ENCODE measurements at regions not wholly inside any gene's neighbourhood (a gene's known extent, or its start where the extent isn't known, plus 50 kb on each side); places are given as distances from the start of the nearest gene placed in this dataset.
A peak's percentile ranks its signal among the peaks of the same experiment; 100 is the strongest.

DNA sequence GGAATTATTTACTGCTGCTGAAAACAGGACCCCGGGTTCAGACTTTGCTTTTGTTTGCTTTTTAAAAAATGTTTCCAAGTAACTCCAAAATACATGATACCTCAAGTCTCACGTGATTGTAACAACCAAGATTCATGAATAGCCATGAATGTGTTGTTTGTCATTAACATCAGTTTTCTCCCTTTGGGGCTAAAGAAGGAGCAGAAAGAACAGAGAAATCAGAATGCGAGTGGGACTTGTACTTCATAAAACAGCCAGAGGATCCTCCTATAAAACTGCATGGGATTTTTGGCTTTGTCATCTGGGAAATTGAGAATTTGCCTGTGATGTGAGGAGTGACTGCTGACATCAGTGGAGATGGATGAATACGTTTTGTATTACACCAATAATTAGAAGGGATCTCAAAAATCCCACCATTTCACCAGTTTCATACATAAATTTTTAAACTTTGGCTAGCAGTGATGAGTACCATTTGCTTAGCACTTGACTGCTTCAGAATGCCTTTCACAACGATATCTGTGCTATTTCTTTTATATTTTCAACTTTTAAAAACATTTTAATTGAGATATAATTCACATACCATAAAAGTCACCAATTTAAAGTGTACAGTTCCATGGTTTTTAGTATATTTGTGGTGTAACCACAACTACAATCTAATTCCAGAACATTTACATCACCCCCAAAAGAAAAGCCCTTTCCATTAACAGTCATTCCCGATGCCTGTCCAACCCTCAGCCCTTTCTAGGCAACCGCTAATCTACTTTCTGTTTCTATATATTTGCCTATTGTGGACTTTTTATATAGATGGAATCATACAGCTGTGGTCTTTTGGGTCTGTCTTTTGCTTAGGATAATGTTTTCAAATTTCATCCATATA lies 126.9 kb upstream of the ANKRD55 start:
- peaks cover 13% of the 10 kb centered on the region for H3K27me3 ChIP-seq (ENCODE audit: insufficient read depth, low read length)
- H2AFZ ChIP-seq (ENCODE audit: low read length) = no peak overlapping the region

GRCh38 chr5:56358703-56359681 lies 125.9 kb upstream of the ANKRD55 start:
- no peak for DNase-seq (ENCODE audit: insufficient read length, low spot score, missing footprints)
- TF ChIP-seq CTCF (IDR thresholded peaks at IDR 0.05; ENCODE audit: extremely low read depth, low read depth, low read length) = no peak
- H3K4me3 ChIP-seq (ENCODE audit: insufficient read depth, low read length) = no peak overlapping the region

More for the DNA sequence above, 126.9 kb upstream of the ANKRD55 start:
- no peak for DNase-seq (ENCODE audit: insufficient read length, low spot score, missing footprints)
- H3K4me2 ChIP-seq (ENCODE audit: insufficient read depth, low read length) = no peak overlapping the region
- H3K36me3 ChIP-seq (ENCODE audit: insufficient read depth, low read length) = no peaks in the 10 kb centered on the region
- H3K4me1 ChIP-seq (ENCODE audit: insufficient read depth, low read length) = peaks cover 7% of the 10 kb centered on the region
- H3K4me3 ChIP-seq (ENCODE audit: insufficient read depth, low read length) = no peak overlapping the region
- H3K27ac ChIP-seq (ENCODE audit: low read depth, low read length) = no peak overlapping the region
- H3K79me2 ChIP-seq (ENCODE audit: insufficient read depth, low read length) = no peaks in the 10 kb centered on the region
- H3K9me3 ChIP-seq (ENCODE audit: low read depth, low read length) = no peaks in the 10 kb centered on the region
- H4K20me1 ChIP-seq (ENCODE audit: insufficient read depth, low read length) = no peaks in the 10 kb centered on the region
- no peak for TF ChIP-seq CTCF (IDR thresholded peaks at IDR 0.05; ENCODE audit: extremely low read depth, low read depth, low read length)

GRCh38 chr5:56358046-56358445 lies 124.9 kb upstream of the ANKRD55 start:
- no peak overlapping the region for H3K4me3 ChIP-seq (ENCODE audit: insufficient read depth, low read length)
- H3K36me3 ChIP-seq (ENCODE audit: insufficient read depth, low read length) = no peaks in the 10 kb centered on the region
- H3K4me2 ChIP-seq (ENCODE audit: insufficient read depth, low read length) = no peak overlapping the region
- H3K9me3 ChIP-seq (ENCODE audit: low read depth, low read length) = no peaks in the 10 kb centered on the region
- no peak for DNase-seq (ENCODE audit: insufficient read length, low spot score, missing footprints)
- no peak for TF ChIP-seq CTCF (IDR thresholded peaks at IDR 0.05; ENCODE audit: extremely low read depth, low read depth, low read length)
- H3K27me3 ChIP-seq (ENCODE audit: insufficient read depth, low read length) = peaks cover 13% of the 10 kb centered on the region
- H4K20me1 ChIP-seq (ENCODE audit: insufficient read depth, low read length) = no peaks in the 10 kb centered on the region
- H3K27ac ChIP-seq (ENCODE audit: low read depth, low read length) = no peak overlapping the region
- H3K79me2 ChIP-seq (ENCODE audit: insufficient read depth, low read length) = no peaks in the 10 kb centered on the region
- peaks cover 7% of the 10 kb centered on the region for H3K4me1 ChIP-seq (ENCODE audit: insufficient read depth, low read length)
- H2AFZ ChIP-seq (ENCODE audit: low read length) = no peak overlapping the region

More at GRCh38 chr5:56358703-56359681, 125.9 kb upstream of the ANKRD55 start:
- no peaks in the 10 kb centered on the region for H3K36me3 ChIP-seq (ENCODE audit: insufficient read depth, low read length)
- H3K4me2 ChIP-seq (ENCODE audit: insufficient read depth, low read length) = no peak overlapping the region
- no peak overlapping the region for H3K27ac ChIP-seq (ENCODE audit: low read depth, low read length)
- H3K4me1 ChIP-seq (ENCODE audit: insufficient read depth, low read length) = peaks cover 7% of the 10 kb centered on the region
- peaks cover 13% of the 10 kb centered on the region for H3K27me3 ChIP-seq (ENCODE audit: insufficient read depth, low read length)
- H2AFZ ChIP-seq (ENCODE audit: low read length) = peak overlapping the region; percentile 9
- H3K9me3 ChIP-seq (ENCODE audit: low read depth, low read length) = no peaks in the 10 kb centered on the region
- no peaks in the 10 kb centered on the region for H3K79me2 ChIP-seq (ENCODE audit: insufficient read depth, low read length)
- H4K20me1 ChIP-seq (ENCODE audit: insufficient read depth, low read length) = no peaks in the 10 kb centered on the region

Measured in osteoblast (primary cell).